ENCODE measurements at regions not wholly inside any gene's neighbourhood (a gene's known extent, or its start where the extent isn't known, plus 50 kb on each side); places are given as distances from the start of the nearest gene placed in this dataset.

DNA sequence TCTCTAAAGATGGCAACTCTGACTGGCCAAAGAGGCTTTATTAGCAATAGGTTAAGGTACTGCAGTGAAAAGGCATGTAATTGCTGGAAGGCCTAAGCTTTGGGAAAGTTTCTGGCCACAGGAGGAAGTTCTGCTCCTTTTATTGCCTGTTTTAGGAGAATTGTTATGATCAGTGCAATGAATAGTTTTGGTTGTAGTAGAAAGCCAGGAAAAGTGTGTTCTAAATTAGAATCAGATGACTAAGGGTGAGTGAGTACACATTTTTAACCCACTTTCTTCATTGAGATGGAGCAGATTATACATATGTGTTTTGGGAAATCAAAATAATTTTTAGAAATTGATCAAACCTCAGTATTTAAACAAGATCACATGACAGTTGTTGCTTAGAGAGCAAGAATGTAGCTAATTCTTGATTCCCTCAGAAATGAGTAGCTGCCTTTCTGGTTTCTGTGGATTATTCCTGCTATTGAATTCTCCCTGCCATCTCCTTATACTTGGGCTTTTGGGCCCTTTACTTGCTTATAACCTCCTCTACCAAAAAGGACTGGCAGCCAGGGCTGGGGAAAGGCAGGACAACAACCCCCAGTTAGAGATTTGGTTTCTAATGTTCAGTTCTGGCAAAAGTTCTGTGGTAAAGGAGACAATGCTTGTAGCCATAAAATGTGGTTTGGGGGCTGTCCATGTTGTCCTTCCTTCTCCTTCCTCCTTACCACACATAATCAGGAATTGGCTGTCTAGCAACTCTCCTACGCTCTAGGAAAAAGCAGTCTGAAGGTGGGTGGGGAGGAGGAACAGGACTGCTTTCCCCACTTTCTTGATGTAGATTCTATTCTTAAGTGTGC is 217.1 kb downstream of the SLC38A4 start:
- WGBS (ENCODE audit: insufficient coverage, low coverage, low lambda C conversion rate, missing lambda C conversion rate), result 67% methylated on average over 1 of the region's 1 CpG

DNA sequence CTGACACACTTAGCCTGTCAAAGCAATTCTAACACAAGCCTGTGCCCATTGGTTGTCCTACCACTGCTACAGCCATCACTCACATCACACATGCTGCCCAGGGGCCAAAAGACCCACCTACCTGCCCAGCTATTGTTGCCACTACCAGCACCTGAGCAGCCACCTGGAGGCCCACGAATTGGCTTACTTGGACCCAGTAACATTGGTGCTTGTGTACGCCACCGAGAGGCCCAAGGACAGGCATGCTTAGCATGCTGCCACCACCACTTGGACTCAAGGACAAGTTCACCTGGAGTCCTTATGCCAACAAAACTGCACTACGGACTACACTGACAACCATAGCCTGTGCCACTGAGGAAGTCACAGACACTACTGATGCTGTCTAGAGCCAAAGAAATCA is 221.1 kb downstream of the SLC38A4 start:
- ATAC-seq, result no peak
- TF ChIP-seq, protein P1, sequence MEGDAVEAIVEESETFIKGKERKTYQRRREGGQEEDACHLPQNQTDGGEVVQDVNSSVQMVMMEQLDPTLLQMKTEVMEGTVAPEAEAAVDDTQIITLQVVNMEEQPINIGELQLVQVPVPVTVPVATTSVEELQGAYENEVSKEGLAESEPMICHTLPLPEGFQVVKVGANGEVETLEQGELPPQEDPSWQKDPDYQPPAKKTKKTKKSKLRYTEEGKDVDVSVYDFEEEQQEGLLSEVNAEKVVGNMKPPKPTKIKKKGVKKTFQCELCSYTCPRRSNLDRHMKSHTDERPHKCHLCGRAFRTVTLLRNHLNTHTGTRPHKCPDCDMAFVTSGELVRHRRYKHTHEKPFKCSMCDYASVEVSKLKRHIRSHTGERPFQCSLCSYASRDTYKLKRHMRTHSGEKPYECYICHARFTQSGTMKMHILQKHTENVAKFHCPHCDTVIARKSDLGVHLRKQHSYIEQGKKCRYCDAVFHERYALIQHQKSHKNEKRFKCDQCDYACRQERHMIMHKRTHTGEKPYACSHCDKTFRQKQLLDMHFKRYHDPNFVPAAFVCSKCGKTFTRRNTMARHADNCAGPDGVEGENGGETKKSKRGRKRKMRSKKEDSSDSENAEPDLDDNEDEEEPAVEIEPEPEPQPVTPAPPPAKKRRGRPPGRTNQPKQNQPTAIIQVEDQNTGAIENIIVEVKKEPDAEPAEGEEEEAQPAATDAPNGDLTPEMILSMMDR (IDR thresholded peaks at IDR 0.05), result no peak
- TF ChIP-seq POLR2A (IDR thresholded peaks at IDR 0.05), result no peak
- Histone ChIP-seq H3K4me3 (no peak overlapping the region), H3K4me1 (peaks cover 0 to 2% (median 0%) of the 10 kb centered on the region in 4 donors), H3K9me3 (no peaks in the 10 kb centered on the region), H3K27me3 (no peaks in the 10 kb centered on the region), H3K36me3 (no peaks in the 10 kb centered on the region), H3K27ac (no peak overlapping the region)
- 100% methylated on average over 3 of the region's 4 CpGs for WGBS (ENCODE audit: insufficient coverage, low coverage, low lambda C conversion rate, missing lambda C conversion rate)
- intact Hi-C loops (cut with DNase I), result no loop called here
- no peak for DNase-seq

More for the DNA sequence above, 217.1 kb downstream of the SLC38A4 start:
- Histone ChIP-seq H3K27me3 (no peaks in the 10 kb centered on the region), H3K27ac (no peak overlapping the region), H3K4me3 (no peak overlapping the region), H3K36me3 (no peaks in the 10 kb centered on the region), H3K4me1 (peaks cover 0 to 9% (median 0%) of the 10 kb centered on the region in 4 donors), H3K9me3 (no peaks in the 10 kb centered on the region)
- intact Hi-C loops (cut with DNase I), result no loop called here
- no peak for TF ChIP-seq POLR2A (IDR thresholded peaks at IDR 0.05)
- TF ChIP-seq, protein P1 (IDR thresholded peaks at IDR 0.05), result no peak
- DNase-seq, result no peak
- ATAC-seq, result peak in 1 of 4 donors; percentile 29

DNA sequence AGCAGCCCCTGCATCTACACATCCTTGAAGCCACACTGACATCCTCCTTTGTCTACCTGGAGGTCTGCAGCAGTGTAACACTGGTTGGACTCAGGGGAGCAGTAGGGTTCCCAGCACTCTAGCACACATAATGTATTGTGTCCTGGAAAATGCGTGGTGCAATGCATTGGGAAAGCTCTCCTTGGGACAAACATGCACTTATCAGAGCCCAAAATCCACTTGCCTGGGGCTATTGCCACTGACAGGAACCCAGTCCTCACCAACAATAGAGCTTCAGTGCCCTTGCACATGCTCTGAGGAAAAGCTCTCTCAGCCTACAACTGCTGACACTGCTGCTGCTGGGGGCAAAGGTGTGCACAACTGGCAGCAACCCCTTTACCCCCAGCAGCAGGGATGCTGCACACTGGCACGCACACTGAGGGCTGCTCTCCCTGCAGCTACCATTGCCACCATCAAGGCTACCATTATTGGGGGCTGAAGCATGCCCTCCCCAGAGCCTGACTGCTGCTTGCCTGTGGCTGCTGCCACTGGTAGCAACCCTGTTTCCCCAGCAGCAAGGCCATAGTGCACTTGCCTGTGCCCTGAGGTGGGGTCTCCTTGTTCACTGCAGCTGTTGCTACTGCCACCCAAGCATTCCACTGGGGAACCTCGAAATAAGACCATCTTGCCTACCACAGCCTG is 221.9 kb downstream of the SLC38A4 start:
- intact Hi-C loops (cut with DNase I), result no loop called here
- DNase-seq (no peak), ATAC-seq (peak in 1 of 4 donors; percentile 37)
- no peaks in the 10 kb centered on the region for H3K9me3 ChIP-seq
- no peaks in the 10 kb centered on the region for H3K4me1 ChIP-seq
- no peak overlapping the region for H3K27ac ChIP-seq
- no peaks in the 10 kb centered on the region for H3K27me3 ChIP-seq
- no CpG with 5 or more reads among the region's 3 CpGs for WGBS (ENCODE audit: insufficient coverage, low coverage, low lambda C conversion rate, missing lambda C conversion rate)
- no peaks in the 10 kb centered on the region for H3K36me3 ChIP-seq
- H3K4me3 ChIP-seq, result no peak overlapping the region
- TF ChIP-seq, protein P1 (IDR thresholded peaks at IDR 0.05), result no peak
- no peak for TF ChIP-seq POLR2A (IDR thresholded peaks at IDR 0.05)

DNA sequence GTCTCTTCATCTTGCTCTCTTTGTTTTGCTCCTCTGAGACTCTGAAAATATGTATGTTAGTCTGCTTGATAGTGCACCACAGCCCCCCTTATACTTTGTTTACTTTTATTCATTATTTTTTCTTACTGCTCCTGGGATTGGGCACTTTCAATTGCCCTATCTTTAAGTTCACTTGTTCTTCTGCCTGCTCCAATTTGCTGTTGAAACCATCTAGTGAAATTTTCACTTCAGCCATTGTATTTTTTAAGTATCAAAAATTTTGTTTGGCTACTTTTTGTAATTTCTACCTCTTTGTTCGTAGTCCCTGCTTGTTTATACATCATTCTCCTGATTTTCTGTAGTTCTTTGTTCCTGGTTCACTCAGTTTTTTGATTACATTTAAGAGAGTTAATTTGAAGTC is 223.3 kb downstream of the SLC38A4 start:
- WGBS (ENCODE audit: insufficient coverage, low coverage, low lambda C conversion rate, missing lambda C conversion rate), result 88% methylated on average over 1 of the region's 1 CpG
- no peak overlapping the region for H3K4me3 ChIP-seq
- no peak for DNase-seq
- H3K27me3 ChIP-seq, result no peaks in the 10 kb centered on the region
- H3K36me3 ChIP-seq, result no peaks in the 10 kb centered on the region
- intact Hi-C loops (cut with DNase I), result no loop called here
- TF ChIP-seq, protein P1 (IDR thresholded peaks at IDR 0.05), result no peak
- no peak for TF ChIP-seq POLR2A (IDR thresholded peaks at IDR 0.05)
- H3K4me1 ChIP-seq, result no peaks in the 10 kb centered on the region
- no peak for ATAC-seq
- H3K27ac ChIP-seq, result no peak overlapping the region
- H3K9me3 ChIP-seq, result no peaks in the 10 kb centered on the region

All from right lobe of liver (tissue), 6 donors.